ENCODE measurements at regions not wholly inside any gene's neighbourhood (a gene's known extent, or its start where the extent isn't known, plus 50 kb on each side); places are given as distances from the start of the nearest gene placed in this dataset.
"Not testable (repeated sequence)": the region's sequence is repeated elsewhere in the genome, so short reads cannot be mapped to it uniquely, and the experiment has no call there.

- not testable (repeated sequence) for H3K27me3 ChIP-seq (ENCODE audit: control insufficient read depth in 4 of 4, insufficient read depth in 4 of 4, low read length in 3 of 4); H3K36me3 ChIP-seq (ENCODE audit: control insufficient read depth in 4 of 4, insufficient read depth in 3 of 4, low read depth in 1 of 4, low read length in 3 of 4); H3K4me3 ChIP-seq (ENCODE audit: low read depth in 1 of 3, low read length in 3 of 3); DNase-seq (ENCODE audit: low spot score); H3K27ac ChIP-seq (ENCODE audit: low read depth in 1 of 2, low read length in 2 of 2); H3K4me1 ChIP-seq (ENCODE audit: control insufficient read depth in 4 of 4, insufficient read depth in 4 of 4, low read length in 3 of 4); H3K9ac ChIP-seq (ENCODE audit: low read depth in 1 of 2, low read length in 2 of 2); H3K9me3 ChIP-seq (ENCODE audit: control insufficient read depth in 4 of 4, low read length in 3 of 4)
- WGBS: 97% methylated on average over 28 of the region's 28 CpGs
Observed at GRCh38 chr2:132220589-132220988, 58.8 kb upstream of the ANKRD30BL start.

- H3K9ac ChIP-seq (ENCODE audit: low read depth in 1 of 2, low read length in 2 of 2); H3K9me3 ChIP-seq (ENCODE audit: control insufficient read depth in 4 of 4, low read length in 3 of 4); H3K4me1 ChIP-seq (ENCODE audit: control insufficient read depth in 4 of 4, insufficient read depth in 4 of 4, low read length in 3 of 4); H3K27ac ChIP-seq (ENCODE audit: low read depth in 1 of 2, low read length in 2 of 2); H3K36me3 ChIP-seq (ENCODE audit: control insufficient read depth in 4 of 4, insufficient read depth in 3 of 4, low read depth in 1 of 4, low read length in 3 of 4); DNase-seq (ENCODE audit: low spot score); H3K4me3 ChIP-seq (ENCODE audit: low read depth in 1 of 3, low read length in 3 of 3); H3K27me3 ChIP-seq (ENCODE audit: control insufficient read depth in 4 of 4, insufficient read depth in 4 of 4, low read length in 3 of 4): not testable (repeated sequence)
- 96% methylated on average over 25 of the region's 30 CpGs for WGBS
Observed at GRCh38 chr2:132221886-132222285, 60.1 kb upstream of the ANKRD30BL start.

- no peak overlapping the region for H3K27ac ChIP-seq (ENCODE audit: low read depth in 1 of 2, low read length in 2 of 2)
- 94% methylated on average over 38 of the region's 38 CpGs for WGBS
Observed at GRCh38 chr2:132252191-132252893, 90.6 kb upstream of the ANKRD30BL start.

GRCh38 chr2:132252894-132253264 is 91.1 kb upstream of the ANKRD30BL start:
- H3K36me3 ChIP-seq (ENCODE audit: control insufficient read depth in 4 of 4, insufficient read depth in 3 of 4, low read depth in 1 of 4, low read length in 3 of 4): no peaks in the 10 kb centered on the region
- H3K27ac ChIP-seq (ENCODE audit: low read depth in 1 of 2, low read length in 2 of 2): no peak overlapping the region
- WGBS: 96% methylated on average over 17 of the region's 17 CpGs
- H3K27me3 ChIP-seq (ENCODE audit: control insufficient read depth in 4 of 4, insufficient read depth in 4 of 4, low read length in 3 of 4): peaks cover 0 to 5% (median 0%) of the 10 kb centered on the region in 4 donors
- H3K4me1 ChIP-seq (ENCODE audit: control insufficient read depth in 4 of 4, insufficient read depth in 4 of 4, low read length in 3 of 4): peaks cover 0 to 14% (median 3%) of the 10 kb centered on the region in 4 donors
- TF ChIP-seq RAD21 (IDR thresholded peaks at IDR 0.05) (no peak), FOXA1 (IDR thresholded peaks at IDR 0.05) (no peak), SP1 (IDR thresholded peaks at IDR 0.05) (no peak), EGR1 (IDR thresholded peaks at IDR 0.05; ENCODE audit: low read depth in 2 of 2) (no peak), ZBTB33 (IDR thresholded peaks at IDR 0.05) (no peak), ATF3 (IDR thresholded peaks at IDR 0.05) (no peak), HNF4A (conservative IDR thresholded peaks at IDR 0.05) (no peak), MAX (IDR thresholded peaks at IDR 0.05) (no peak), FOXA2 (IDR thresholded peaks at IDR 0.05) (no peak), CTCF (IDR thresholded peaks at IDR 0.05; ENCODE audit: low read depth, low read length, missing input control) (no peak), HNF4G (IDR thresholded peaks at IDR 0.05) (no peak), RXRA (IDR thresholded peaks at IDR 0.05) (no peak), JUND (IDR thresholded peaks at IDR 0.05) (no peak)
- H3K4me3 ChIP-seq (ENCODE audit: low read depth in 1 of 3, low read length in 3 of 3): no peak overlapping the region
- no peak overlapping the region for H3K9ac ChIP-seq (ENCODE audit: low read depth in 1 of 2, low read length in 2 of 2)
- peaks cover 0 to 4% (median 0%) of the 10 kb centered on the region in 4 donors for H3K9me3 ChIP-seq (ENCODE audit: control insufficient read depth in 4 of 4, low read length in 3 of 4)
- no peak for DNase-seq (ENCODE audit: low spot score)

More at GRCh38 chr2:132252191-132252893, 90.6 kb upstream of the ANKRD30BL start:
- peaks cover 0 to 9% (median 2%) of the 10 kb centered on the region in 4 donors for H3K4me1 ChIP-seq (ENCODE audit: control insufficient read depth in 4 of 4, insufficient read depth in 4 of 4, low read length in 3 of 4)
- TF ChIP-seq ZBTB33 (IDR thresholded peaks at IDR 0.05) (no peak), YY1 (IDR thresholded peaks at IDR 0.05) (no peak), FOXA2 (IDR thresholded peaks at IDR 0.05) (no peak), NR2F2 (IDR thresholded peaks at IDR 0.05) (no peak), TAF1 (conservative IDR thresholded peaks at IDR 0.05) (no peak), SP1 (IDR thresholded peaks at IDR 0.05) (no peak), HNF4A (conservative IDR thresholded peaks at IDR 0.05) (no peak)
- no peaks in the 10 kb centered on the region for H3K27me3 ChIP-seq (ENCODE audit: control insufficient read depth in 4 of 4, insufficient read depth in 4 of 4, low read length in 3 of 4)
- H3K36me3 ChIP-seq (ENCODE audit: control insufficient read depth in 4 of 4, insufficient read depth in 3 of 4, low read depth in 1 of 4, low read length in 3 of 4): no peaks in the 10 kb centered on the region
- H3K9me3 ChIP-seq (ENCODE audit: control insufficient read depth in 4 of 4, low read length in 3 of 4): peaks cover 0 to 4% (median 0%) of the 10 kb centered on the region in 4 donors
- H3K4me3 ChIP-seq (ENCODE audit: low read depth in 1 of 3, low read length in 3 of 3): no peak overlapping the region
- no peak overlapping the region for H3K9ac ChIP-seq (ENCODE audit: low read depth in 1 of 2, low read length in 2 of 2)
- DNase-seq (ENCODE audit: low spot score): no peak

All from liver (tissue), 8 donors.